ENCODE measurements at regions not wholly inside any gene's neighbourhood (a gene's known extent, or its start where the extent isn't known, plus 50 kb on each side); places are given as distances from the start of the nearest gene placed in this dataset.

DNA sequence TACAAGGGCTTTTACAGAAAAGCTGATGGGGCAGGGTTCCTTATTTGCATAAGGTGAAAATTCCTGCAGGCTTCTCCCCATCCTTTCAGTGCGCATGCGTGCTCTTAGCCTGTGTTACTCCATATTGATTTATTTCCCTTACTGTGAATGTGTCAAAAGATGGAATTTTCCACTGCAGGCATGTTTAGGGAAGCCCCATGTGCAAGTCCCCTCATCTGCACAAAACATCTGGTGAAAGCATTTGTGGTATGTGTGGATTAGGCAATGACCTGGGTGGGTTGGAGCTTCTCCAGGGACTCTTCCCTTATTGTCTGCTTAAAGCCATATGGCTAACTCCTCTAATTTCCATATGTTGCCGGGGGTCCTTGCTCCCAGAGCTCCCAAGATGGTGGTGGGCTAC lies 912.7 kb upstream of the LRFN5 start:
- TF ChIP-seq, protein P1, sequence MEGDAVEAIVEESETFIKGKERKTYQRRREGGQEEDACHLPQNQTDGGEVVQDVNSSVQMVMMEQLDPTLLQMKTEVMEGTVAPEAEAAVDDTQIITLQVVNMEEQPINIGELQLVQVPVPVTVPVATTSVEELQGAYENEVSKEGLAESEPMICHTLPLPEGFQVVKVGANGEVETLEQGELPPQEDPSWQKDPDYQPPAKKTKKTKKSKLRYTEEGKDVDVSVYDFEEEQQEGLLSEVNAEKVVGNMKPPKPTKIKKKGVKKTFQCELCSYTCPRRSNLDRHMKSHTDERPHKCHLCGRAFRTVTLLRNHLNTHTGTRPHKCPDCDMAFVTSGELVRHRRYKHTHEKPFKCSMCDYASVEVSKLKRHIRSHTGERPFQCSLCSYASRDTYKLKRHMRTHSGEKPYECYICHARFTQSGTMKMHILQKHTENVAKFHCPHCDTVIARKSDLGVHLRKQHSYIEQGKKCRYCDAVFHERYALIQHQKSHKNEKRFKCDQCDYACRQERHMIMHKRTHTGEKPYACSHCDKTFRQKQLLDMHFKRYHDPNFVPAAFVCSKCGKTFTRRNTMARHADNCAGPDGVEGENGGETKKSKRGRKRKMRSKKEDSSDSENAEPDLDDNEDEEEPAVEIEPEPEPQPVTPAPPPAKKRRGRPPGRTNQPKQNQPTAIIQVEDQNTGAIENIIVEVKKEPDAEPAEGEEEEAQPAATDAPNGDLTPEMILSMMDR (IDR thresholded peaks at IDR 0.05; ENCODE audit: poor library complexity, severe bottlenecking), result no peak
- no peak for TF ChIP-seq RAD21 (conservative IDR thresholded peaks at IDR 0.05)
- TF ChIP-seq, protein P2, sequence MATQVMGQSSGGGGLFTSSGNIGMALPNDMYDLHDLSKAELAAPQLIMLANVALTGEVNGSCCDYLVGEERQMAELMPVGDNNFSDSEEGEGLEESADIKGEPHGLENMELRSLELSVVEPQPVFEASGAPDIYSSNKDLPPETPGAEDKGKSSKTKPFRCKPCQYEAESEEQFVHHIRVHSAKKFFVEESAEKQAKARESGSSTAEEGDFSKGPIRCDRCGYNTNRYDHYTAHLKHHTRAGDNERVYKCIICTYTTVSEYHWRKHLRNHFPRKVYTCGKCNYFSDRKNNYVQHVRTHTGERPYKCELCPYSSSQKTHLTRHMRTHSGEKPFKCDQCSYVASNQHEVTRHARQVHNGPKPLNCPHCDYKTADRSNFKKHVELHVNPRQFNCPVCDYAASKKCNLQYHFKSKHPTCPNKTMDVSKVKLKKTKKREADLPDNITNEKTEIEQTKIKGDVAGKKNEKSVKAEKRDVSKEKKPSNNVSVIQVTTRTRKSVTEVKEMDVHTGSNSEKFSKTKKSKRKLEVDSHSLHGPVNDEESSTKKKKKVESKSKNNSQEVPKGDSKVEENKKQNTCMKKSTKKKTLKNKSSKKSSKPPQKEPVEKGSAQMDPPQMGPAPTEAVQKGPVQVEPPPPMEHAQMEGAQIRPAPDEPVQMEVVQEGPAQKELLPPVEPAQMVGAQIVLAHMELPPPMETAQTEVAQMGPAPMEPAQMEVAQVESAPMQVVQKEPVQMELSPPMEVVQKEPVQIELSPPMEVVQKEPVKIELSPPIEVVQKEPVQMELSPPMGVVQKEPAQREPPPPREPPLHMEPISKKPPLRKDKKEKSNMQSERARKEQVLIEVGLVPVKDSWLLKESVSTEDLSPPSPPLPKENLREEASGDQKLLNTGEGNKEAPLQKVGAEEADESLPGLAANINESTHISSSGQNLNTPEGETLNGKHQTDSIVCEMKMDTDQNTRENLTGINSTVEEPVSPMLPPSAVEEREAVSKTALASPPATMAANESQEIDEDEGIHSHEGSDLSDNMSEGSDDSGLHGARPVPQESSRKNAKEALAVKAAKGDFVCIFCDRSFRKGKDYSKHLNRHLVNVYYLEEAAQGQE (IDR thresholded peaks at IDR 0.05; ENCODE audit: borderline replicate concordance), result no peak
- no peak for TF ChIP-seq EZH2 (IDR thresholded peaks at IDR 0.05; ENCODE audit: borderline replicate concordance, insufficient read depth, low read length, poor library complexity, severe bottlenecking)
- no peak for TF ChIP-seq TAF1 (IDR thresholded peaks at IDR 0.05; ENCODE audit: low read depth)
- no peak for TF ChIP-seq POLR2AphosphoS5 (IDR thresholded peaks at IDR 0.05)
- TF ChIP-seq SMC3 (conservative IDR thresholded peaks at IDR 0.05; ENCODE audit: poor library complexity), result no peak
- no peak for TF ChIP-seq MXI1 (conservative IDR thresholded peaks at IDR 0.05; ENCODE audit: poor library complexity, severe bottlenecking)
- no peak for TF ChIP-seq EP300 (conservative IDR thresholded peaks at IDR 0.05; ENCODE audit: poor library complexity, severe bottlenecking)

All from neural cell (in vitro differentiated cells).